GM12878 (cell line): ENCODE measurements at regions not wholly inside any gene's neighbourhood (a gene's known extent, or its start where the extent isn't known, plus 50 kb on each side); places are given as distances from the start of the nearest gene placed in this dataset.

Experiments used
- ATAC-seq: fragments of 200-7000 bp; cut with Tn5 transposase; 3 replicates; pipeline ENCODE4 v1.9.1; 2020; ENCODE audit warnings: mild to moderate bottlenecking, moderate library complexity
- BruUV-seq: library from RNA; stranded (reverse); fragments of 400-500 nt; replicated peaks from 2 replicates; lab custom pipeline; 2021; lab: Mats Ljungman, UMichigan
- CTCF ChIA-PET: fragments of 300-600 bp; sonication (Branson Sonifier 250); formaldehyde crosslinking; extraction: SDS; loops from one replicate; lab custom pipeline; 2021; ENCODE audit warnings: inconsistent platforms; lab: Yijun Ruan, JAX
- POLR2A ChIA-PET: fragments of 350-600 bp; formaldehyde crosslinking; extraction: SDS; loops from one replicate; lab custom pipeline; 2021; ENCODE audit warnings: inconsistent platforms; lab: Charles Lee
- RAD21 ChIA-PET: fragments of 300-600 bp; sonication (Branson Sonifier 250); formaldehyde crosslinking; loops from one replicate; lab custom pipeline; 2023; ENCODE audit warnings: antibody characterized with exemption; ENCODE audit not compliant: unreplicated experiment; lab: Charles Lee
- SMC1A ChIA-PET: fragments of 300-600 bp; sonication (Branson Sonifier 250); formaldehyde crosslinking; loops from one replicate; lab custom pipeline; 2023; ENCODE audit not compliant: unreplicated experiment, uncharacterized antibody; lab: Charles Lee
- DNase-seq: peaks from one replicate; pipeline ENCODE4 v3.0.0-alpha.2; 2011; ENCODE audit warnings: low read depth, low spot score
- FAIRE-seq: peaks from 3 replicates; lab custom pipeline; 2011; peaks lifted over from hg19 to GRCh38; lab: Jason Lieb, UNC
- H2AFZ ChIP-seq: 2 replicates; pipeline ENCODE4 v1.6.0; 2011; ENCODE audit warnings: low read depth, low read length, control low read depth; ENCODE audit not compliant: control insufficient read depth
- H3K27ac ChIP-seq: 2 replicates; pipeline ENCODE4 v1.5.1; 2011; ENCODE audit warnings: control low read depth; ENCODE audit not compliant: control insufficient read depth, insufficient read depth
- H3K27me3 ChIP-seq, 2 experiments: replicated peaks in 1 of 2; 2 replicates each; pipeline versions ENCODE4 v1.6.0 to v1.6.1; 2011; ENCODE audit warnings: low read length in 1 of 2; ENCODE audit not compliant: control insufficient read depth in 2 of 2, insufficient read depth in 2 of 2
- H3K36me3 ChIP-seq, 2 experiments: 2 replicates each; pipeline ENCODE4 v1.5.1; 2011; ENCODE audit warnings: low read length in 1 of 2; ENCODE audit not compliant: control insufficient read depth in 2 of 2, insufficient read depth in 2 of 2
- H3K4me1 ChIP-seq: 2 replicates; pipeline ENCODE4 v1.6.1; 2011; ENCODE audit warnings: mild to moderate bottlenecking, low read length, moderate library complexity, mixed read lengths; ENCODE audit not compliant: control insufficient read depth, insufficient read depth
- H3K4me2 ChIP-seq: 2 replicates; pipeline ENCODE4 v1.6.0; 2011; ENCODE audit warnings: control low read depth; ENCODE audit not compliant: control insufficient read depth, insufficient read depth
- H3K4me3 ChIP-seq: fragments of 200-600 bp; sonication (generic); 2 replicates; pipeline ENCODE4 v1.5.1; 2016
- H3K79me2 ChIP-seq: 2 replicates; pipeline ENCODE4 v1.6.0; 2011; ENCODE audit warnings: low read length; ENCODE audit not compliant: control insufficient read depth, insufficient read depth
- H3K9ac ChIP-seq: 2 replicates; pipeline ENCODE4 v1.8.0; 2011; ENCODE audit warnings: low read length, control low read depth, mixed read lengths; ENCODE audit not compliant: control insufficient read depth, insufficient read depth
- H3K9me3 ChIP-seq: replicated peaks from 3 replicates; pipeline ENCODE4 v1.5.1; 2011; ENCODE audit warnings: mild to moderate bottlenecking, low read length; ENCODE audit not compliant: control insufficient read depth, insufficient read depth
- H4K20me1 ChIP-seq: 2 replicates; pipeline ENCODE4 v1.6.0; 2011; ENCODE audit not compliant: control insufficient read depth, insufficient read depth
- CEBPZ ChIP-seq: fragments of 150-350 bp; IDR thresholded peaks from 2 replicates; pipeline ENCODE4 v1.6.1; 2016; ENCODE audit warnings: low read depth, low read length
- HDAC2 ChIP-seq: fragments of 200-600 bp; sonication (generic); IDR thresholded peaks from 2 replicates; pipeline ENCODE4 v1.6.1; 2017
- NKRF ChIP-seq: fragments of 450-650 bp; conservative IDR thresholded peaks from 2 replicates; pipeline ENCODE4 v1.6.1; 2017; ENCODE audit warnings: mild to moderate bottlenecking, moderate library complexity
- PKNOX1 ChIP-seq: fragments of 450-650 bp; IDR thresholded peaks from 2 replicates; pipeline ENCODE4 v1.6.1; 2016; ENCODE audit warnings: mild to moderate bottlenecking
- POU2F2 ChIP-seq: IDR thresholded peaks from 3 replicates; pipeline ENCODE4 v1.6.1; 2011; ENCODE audit warnings: low read depth, mild to moderate bottlenecking, low read length, borderline replicate concordance
- RAD21 ChIP-seq: IDR thresholded peaks from 2 replicates; pipeline ENCODE4 v1.6.1; 2011; ENCODE audit warnings: mild to moderate bottlenecking, low read depth, low read length, moderate library complexity; ENCODE audit not compliant: insufficient read depth
- WGBS: methylation state at CpG from one replicate; pipeline ENCODE4 v1.1.6; 2016; ENCODE audit warnings: low lambda C conversion rate; ENCODE audit not compliant: insufficient replicate concordance, insufficient coverage; ENCODE audit errors: missing lambda C conversion rate; 5-methylcytosine and 5-hydroxymethylcytosine counted together
- in situ Hi-C: fragments of 300-500 bp; cut with MboI; formaldehyde crosslinking; loops from 9 replicates; pipeline ENCODE4 v1.14.3; 2018; ENCODE audit warnings: mixed read lengths
- intact Hi-C: fragments of 100-400 bp; cut with micrococcal nuclease; formaldehyde crosslinking; loops from one replicate; pipeline ENCODE4 v1.14.2; 2022; ENCODE audit not compliant: unreplicated experiment
- TF ChIP-seq, protein P1 (sequence below): fragments of 450-650 bp; formaldehyde crosslinking; IDR thresholded peaks from 2 replicates; pipeline ENCODE4 v1.5.0; 2022; ENCODE audit warnings: mild to moderate bottlenecking, missing genetic modification characterization

DNA sequence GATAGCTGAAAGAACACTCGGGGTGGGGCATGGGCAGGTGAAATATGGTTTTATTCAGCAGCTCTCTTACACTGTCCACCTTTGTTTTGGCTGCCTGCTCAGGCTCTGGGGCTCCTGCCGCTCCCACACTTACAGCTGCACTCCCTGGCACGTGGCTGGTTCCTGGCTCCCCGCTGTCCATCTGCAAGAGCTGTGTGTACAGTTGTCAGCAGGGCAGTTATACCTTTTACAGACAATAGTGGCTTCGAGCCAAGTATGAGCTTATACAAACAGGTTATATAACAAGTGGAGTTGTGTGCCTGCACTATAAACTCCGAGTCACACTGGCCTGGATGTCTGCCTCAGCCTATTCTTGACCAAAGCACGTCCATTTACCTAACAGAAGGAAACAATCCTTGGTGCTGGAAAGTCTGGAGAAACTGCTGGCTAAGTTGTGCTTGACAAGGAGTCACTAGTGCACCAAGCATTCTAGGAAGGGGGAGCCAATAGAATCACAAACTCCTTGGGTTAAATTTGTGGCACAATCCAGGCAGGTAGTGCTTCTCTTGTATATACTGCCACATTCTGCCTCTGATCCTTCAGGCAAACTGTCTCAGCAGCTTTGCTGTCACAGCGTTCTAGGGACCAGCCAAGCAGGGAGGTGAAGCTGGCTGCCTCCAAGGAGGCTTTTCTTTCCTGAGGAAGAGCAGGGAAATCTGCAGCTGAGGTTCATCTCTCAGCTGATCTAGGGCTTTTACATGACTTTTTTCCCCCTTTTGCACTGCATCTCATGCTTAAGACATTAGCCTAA lies 68.2 kb downstream of the NHLRC3 start:
- H2AFZ ChIP-seq, result no peak overlapping the region
- BruUV-seq, result no TSS peak
- ChIA-PET CTCF (interaction anchor here (0.6 to 1.9 kb wide), 4 partner anchors 17 to 510 kb away, joined by 3 to 7 read pairs (median 4); no protein-coding TSS in a partner anchor), SMC1A (interaction anchor here (0.9 to 1.8 kb wide), 2 partner anchors 11 to 230 kb away, joined by 3 to 4 read pairs; no protein-coding TSS in a partner anchor), RAD21 (no interaction called here), POLR2A (no interaction called here)
- no peaks in the 10 kb centered on the region for H3K27me3 ChIP-seq
- intact Hi-C loops, result no loop called here
- H3K4me3 ChIP-seq, result no peak overlapping the region
- H4K20me1 ChIP-seq, result no peaks in the 10 kb centered on the region
- H3K4me1 ChIP-seq, result no peaks in the 10 kb centered on the region
- DNase-seq (no peak), ATAC-seq (peak; percentile 20; the same call in 2 of the 3 replicates), FAIRE-seq (no peak)
- H3K9me3 ChIP-seq, result no peaks in the 10 kb centered on the region
- no peak overlapping the region for H3K9ac ChIP-seq
- no peak overlapping the region for H3K4me2 ChIP-seq
- 8% methylated on average over 8 of the region's 8 CpGs for WGBS
- no peak overlapping the region for H3K27ac ChIP-seq
- H3K79me2 ChIP-seq, result no peaks in the 10 kb centered on the region
- H3K36me3 ChIP-seq, result no peaks in the 10 kb centered on the region
- TF ChIP-seq POU2F2, result no peak
- TF ChIP-seq, protein P1, sequence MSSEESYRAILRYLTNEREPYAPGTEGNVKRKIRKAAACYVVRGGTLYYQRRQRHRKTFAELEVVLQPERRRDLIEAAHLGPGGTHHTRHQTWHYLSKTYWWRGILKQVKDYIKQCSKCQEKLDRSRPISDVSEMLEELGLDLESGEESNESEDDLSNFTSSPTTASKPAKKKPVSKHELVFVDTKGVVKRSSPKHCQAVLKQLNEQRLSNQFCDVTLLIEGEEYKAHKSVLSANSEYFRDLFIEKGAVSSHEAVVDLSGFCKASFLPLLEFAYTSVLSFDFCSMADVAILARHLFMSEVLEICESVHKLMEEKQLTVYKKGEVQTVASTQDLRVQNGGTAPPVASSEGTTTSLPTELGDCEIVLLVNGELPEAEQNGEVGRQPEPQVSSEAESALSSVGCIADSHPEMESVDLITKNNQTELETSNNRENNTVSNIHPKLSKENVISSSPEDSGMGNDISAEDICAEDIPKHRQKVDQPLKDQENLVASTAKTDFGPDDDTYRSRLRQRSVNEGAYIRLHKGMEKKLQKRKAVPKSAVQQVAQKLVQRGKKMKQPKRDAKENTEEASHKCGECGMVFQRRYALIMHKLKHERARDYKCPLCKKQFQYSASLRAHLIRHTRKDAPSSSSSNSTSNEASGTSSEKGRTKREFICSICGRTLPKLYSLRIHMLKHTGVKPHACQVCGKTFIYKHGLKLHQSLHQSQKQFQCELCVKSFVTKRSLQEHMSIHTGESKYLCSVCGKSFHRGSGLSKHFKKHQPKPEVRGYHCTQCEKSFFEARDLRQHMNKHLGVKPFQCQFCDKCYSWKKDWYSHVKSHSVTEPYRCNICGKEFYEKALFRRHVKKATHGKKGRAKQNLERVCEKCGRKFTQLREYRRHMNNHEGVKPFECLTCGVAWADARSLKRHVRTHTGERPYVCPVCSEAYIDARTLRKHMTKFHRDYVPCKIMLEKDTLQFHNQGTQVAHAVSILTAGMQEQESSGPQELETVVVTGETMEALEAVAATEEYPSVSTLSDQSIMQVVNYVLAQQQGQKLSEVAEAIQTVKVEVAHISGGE (CRISPR knock-in tag), result no peak
- TF ChIP-seq NKRF, result no peak
- TF ChIP-seq CEBPZ, result no peak
- TF ChIP-seq HDAC2, result no peak
- no peak for TF ChIP-seq RAD21
- no peak for TF ChIP-seq PKNOX1
- in situ Hi-C loops, result no loop called here
